HG03565 (cell line): ENCODE measurements at regions not wholly inside any gene's neighbourhood (a gene's known extent, or its start where the extent isn't known, plus 50 kb on each side); places are given as distances from the start of the nearest gene placed in this dataset.

ENCODE experiments used
- ATAC-seq: cut with Tn5 transposase; IDR thresholded peaks from one replicate; pipeline ENCODE4 v1.9.1; 2021; ENCODE audit warnings: mild to moderate bottlenecking, moderate library complexity; ENCODE audit not compliant: unreplicated experiment

DNA sequence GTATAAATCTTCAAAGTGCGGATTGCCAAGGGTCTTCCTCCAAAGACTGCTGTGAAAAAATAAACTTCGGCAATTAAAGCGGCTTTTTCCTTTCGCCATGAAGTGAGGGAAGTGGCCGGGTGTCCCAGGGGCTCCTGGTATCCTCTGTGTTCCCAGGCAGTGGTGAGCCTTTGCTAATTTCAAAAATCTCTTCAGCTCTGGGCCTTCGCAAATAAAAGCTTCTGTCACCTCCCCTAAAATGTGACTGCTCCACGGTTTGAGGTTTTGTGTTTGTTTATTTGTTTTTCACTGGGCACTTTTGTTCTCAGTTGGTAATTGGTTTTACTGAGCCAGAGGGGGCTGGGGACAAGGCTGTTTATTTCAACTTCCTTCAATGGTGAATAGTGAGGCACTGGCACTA lies 270.1 kb upstream of the POU3F3 start:
- no peak for ATAC-seq

DNA sequence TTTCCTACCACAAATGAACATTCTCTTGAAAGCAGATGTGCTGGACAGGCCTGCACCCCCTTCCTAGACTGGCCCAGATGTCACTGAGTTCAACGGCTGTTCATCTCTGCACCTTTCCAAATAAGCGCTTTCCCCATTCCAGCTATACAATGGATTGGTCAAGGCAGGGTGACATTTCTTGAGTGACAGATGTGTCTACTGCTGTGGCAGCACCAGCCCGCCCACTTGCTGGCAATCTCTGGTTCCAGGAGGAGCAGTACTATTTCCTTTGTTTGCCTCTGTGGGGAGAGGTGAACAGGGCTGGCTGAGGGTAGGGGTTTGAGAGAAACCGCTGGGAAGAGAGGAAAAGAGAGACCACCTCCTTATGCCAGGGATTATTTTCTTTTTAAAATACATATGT lies 269.5 kb upstream of the POU3F3 start:
- no peak for ATAC-seq

GRCh38 chr2:104595576-104595975 lies 258.3 kb upstream of the POU3F3 start:
- no peak for ATAC-seq

DNA sequence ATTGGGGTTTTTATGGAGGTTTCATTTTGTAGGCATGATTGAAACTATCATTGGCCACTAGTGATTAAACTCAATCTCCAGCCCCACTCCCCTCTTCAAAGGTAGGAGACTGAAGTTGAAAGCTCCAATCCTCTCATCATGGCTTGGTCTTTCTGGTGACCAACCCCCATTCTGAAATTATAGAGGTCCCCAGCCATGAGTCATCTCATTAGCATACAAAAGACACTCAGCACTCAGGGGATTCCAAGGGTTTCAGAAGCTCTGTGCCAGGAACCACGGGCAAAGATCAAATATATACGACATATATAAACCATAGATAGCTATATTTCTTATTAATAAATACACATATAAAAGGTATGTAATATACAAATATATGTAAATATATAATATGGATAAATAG lies 256.0 kb upstream of the POU3F3 start:
- ATAC-seq = no peak

GRCh38 chr2:104598636-104599035 lies 255.3 kb upstream of the POU3F3 start:
- ATAC-seq = no peak

DNA sequence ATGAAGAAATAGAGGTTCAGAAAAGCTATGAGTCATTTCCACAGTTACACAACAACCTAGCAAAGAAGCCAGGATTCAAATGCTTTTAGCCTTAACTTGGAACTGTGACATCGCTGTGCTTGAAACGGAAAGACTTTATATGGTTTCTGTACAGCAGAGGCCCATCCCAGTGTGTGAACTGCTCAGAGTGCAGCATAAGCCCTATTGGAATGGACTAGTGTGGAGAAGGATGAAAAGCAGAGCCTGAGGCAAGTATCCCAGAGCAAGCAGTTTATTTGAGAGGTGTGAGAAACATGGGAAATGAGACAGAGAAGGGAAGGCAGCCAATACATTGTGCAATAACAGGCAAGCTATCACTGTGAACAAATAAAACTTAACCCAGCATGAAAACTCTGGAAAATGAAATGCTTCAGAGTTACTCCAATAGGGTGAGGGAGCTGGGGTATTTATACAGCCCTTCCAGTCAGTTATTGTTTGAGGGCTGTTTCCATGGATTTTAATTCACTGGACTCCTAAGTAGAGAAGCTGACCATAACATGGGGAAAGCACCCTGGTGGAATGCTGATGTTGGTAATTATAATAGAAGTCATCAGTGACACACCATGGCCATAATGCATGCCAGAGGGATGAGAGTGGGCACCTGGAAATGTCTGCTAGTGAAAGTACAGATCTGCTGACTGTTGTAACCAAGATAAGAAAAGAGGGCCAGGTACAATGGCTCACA lies 254.0 kb upstream of the POU3F3 start:
- no peak for ATAC-seq

GRCh38 chr2:104606056-104606455 lies 247.9 kb upstream of the POU3F3 start:
- no peak for ATAC-seq

- ATAC-seq = no peak
These were observed 237.1 kb upstream of the POU3F3 start for GRCh38 chr2:104616856-104617255.

DNA sequence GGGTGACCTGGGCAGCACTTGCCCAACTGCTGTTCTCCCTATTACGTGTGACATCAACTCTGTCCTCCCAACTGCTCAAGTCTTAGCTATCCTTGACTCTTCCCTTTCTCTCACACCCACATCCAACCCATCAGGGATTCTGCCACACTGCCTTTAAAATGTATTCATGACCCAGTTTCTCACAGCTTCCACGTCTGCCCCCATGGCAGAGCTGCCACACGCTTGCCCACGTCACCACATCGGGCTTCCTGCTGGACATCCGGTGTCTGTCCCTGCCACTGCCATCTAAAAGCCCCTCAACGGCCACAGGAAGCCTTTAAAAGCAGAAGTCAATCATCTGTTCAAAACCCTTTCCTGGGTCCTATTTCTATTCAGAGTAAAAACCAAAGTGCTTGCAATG lies 233.1 kb upstream of the POU3F3 start:
- ATAC-seq = no peak

GRCh38 chr2:104635608-104636007 lies 218.3 kb upstream of the POU3F3 start:
- no peak for ATAC-seq

GRCh38 chr2:104638190-104638858 lies 215.6 kb upstream of the POU3F3 start:
- no peak for ATAC-seq

DNA sequence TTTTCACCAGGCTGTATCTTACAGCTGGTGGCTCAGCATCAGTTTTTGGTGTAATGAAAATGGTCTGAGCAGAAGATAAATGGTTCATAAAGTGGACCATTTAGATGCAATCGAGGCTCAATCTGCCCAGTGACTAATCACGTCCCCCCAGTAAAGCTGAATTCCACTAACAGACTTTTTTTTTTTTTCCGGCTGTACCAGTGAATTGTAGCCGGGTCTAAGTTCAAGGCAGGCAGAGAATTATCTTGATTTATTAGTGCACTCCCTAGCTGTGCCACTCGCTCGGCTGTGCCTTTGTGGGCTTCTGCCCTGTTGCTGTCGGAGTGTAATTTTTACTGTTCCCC lies 215.1 kb upstream of the POU3F3 start:
- no peak for ATAC-seq

- no peak for ATAC-seq
These were observed 212.1 kb upstream of the POU3F3 start for GRCh38 chr2:104641786-104642185.

GRCh38 chr2:104648376-104648775 lies 205.5 kb upstream of the POU3F3 start:
- ATAC-seq = no peak

GRCh38 chr2:104649866-104650265 lies 204.0 kb upstream of the POU3F3 start:
- no peak for ATAC-seq

DNA sequence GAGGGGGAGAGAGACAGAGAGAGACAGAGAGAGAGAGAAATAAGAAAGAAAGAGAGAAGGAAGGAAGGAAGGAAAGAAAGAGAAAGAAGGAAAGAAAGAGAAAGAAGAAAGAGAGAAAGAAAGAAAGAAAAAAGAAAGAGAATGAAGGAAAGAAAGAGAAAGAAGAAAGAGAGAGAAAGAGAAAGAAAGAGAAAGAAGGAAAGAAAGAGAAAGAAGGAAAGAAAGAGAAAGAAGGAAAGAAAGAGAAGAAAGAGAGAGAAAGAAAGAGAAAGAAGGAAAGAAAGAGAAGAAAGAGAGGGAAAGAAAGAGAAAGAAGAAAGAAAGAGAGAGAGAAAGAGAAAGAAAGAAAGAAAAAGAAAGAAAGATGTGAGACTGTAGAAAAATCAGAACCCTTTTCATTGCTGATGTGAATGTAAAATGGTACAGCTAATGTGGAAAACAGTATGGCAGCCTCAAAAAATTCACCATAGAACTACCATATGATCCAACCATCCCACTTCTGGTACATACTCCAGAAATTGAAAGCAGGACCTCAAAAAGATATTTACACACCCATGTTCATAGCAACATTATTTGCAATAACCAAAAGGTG lies 203.4 kb upstream of the POU3F3 start:
- no peak for ATAC-seq

GRCh38 chr2:104654811-104655210 lies 199.1 kb upstream of the POU3F3 start:
- ATAC-seq = no peak

- no peak for ATAC-seq
These were observed 197.2 kb upstream of the POU3F3 start for GRCh38 chr2:104656571-104657163.

- no peak for ATAC-seq
These were observed 195.6 kb upstream of the POU3F3 start for GRCh38 chr2:104658144-104658835.

DNA sequence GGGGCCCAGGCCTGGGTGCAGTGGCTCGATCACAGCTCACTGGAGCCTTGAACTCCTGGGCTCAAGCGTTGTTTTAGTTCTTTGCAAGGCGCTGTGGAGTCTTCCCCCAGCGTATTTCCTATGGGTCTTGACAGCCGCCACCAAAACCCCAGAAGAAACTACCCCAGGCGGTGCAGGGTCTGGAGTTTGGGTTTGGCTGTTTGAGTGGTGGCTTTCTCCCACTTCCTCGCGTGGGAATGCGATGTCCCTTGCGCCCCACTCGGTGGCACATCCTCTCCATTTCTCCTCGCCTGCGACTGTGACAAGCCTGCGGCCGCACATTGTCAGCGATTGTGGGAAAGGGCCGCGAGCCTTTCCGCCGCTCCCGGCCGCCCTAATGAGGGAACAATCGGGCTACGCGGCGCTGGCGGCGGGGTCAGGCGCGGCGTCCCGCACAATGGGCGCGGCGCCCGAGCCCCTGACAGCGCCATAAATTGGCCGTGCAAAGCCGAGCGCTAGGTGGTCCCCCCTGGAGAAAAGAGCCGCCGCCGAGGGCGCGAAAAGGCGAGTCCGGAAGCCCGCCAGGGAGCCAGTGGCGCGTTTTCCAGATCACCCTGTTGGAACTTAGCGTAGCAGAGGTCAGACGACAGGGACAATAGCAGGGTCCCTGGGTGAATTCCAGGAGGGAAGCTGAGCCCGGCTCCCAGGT lies 194.9 kb upstream of the POU3F3 start:
- ATAC-seq = no peak

- no peak for ATAC-seq
These were observed 192.9 kb upstream of the POU3F3 start for GRCh38 chr2:104660991-104661390.
